ENCODE measurements at regions not wholly inside any gene's neighbourhood (a gene's known extent, or its start where the extent isn't known, plus 50 kb on each side); places are given as distances from the start of the nearest gene placed in this dataset.

DNA sequence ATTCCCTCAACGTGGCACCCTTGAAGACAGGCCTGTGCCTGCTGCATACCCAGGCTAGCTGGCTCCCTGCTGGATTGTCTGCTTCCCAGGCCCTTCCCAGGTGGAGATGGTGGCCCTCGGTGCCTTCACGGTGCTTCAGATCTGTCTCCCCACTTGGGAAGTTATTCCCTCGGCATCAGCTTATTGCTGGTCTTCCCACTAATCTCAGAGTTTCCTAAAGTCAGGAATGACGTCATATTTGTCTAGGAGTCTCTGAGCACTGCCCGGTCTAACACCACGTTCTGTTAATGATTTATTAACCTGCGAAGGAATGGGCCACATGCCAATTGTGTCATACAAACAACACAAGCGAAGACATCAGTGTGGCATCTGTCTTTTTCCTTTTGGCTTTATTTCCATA, 269.8 kb upstream of the ID2 start:
- TF ChIP-seq POLR2A (IDR thresholded peaks at IDR 0.05), result no peak
- no peak for TF ChIP-seq CTCF (IDR thresholded peaks at IDR 0.05)
